NOMO-1 treated with DMSO at 0.1 percent for 48 hours (cell line): ENCODE measurements at regions not wholly inside any gene's neighbourhood (a gene's known extent, or its start where the extent isn't known, plus 50 kb on each side); places are given as distances from the start of the nearest gene placed in this dataset.
A peak's percentile ranks its signal among the peaks of the same experiment; 100 is the strongest.

Experiments
- DNase-seq: peaks from one replicate; lab custom pipeline; 2025; ENCODE audit not compliant: unreplicated experiment; lab: John Stamatoyannopoulos, UW

DNA sequence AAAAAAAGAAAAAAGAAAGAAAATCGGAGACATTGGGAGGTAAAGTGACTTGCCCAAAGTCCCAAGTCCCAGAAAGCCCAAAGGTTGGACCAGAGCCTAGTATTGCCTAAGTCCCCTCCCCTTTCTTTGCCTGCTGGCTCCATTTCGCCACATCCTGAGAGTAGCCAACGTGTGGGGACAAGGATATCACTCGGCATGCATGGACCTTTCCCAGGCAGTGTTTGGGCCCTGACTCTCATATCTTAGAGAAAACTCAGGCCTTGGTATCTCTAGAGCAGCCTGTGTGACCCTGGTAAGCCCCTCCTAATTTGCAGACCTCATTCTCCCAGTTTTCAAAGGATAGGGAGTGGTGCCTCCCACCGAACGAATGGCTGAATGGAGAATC, 294.2 kb upstream of the ZMIZ1 start:
- no peak for DNase-seq

DNA sequence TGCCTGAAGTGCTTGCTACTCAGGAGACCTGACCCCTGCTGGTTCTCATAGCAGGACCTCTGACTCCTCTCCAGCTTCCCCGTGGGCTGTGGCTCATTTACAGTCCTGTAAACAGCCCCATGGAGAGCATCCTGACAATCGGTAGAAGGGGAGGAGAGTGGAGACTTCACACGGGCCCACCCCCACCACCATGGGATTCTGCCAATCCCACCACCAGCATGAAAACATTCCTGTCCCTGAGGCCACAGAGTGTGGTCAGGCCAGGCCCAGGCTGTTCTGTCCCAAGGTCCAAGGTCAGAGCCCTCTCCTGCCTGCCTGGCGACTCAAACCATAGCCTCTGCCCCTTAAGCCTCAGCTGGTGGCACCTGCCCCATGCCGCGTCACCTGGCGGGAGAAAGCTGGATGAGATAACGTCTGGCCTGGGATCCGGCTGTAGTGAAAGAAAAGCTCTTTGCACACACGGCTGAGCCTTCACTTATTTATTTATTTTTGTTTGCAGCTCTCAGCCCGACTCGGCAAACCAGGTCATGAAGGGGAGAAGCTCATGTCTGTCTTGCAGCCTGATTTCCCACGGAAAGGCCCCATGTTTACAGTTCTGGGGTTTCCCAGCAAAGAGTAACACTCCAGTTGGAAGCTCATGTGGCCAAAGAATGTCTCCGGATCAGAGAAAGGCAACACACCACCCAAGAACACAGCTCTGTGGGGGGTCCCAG, 293.6 kb upstream of the ZMIZ1 start:
- DNase-seq: no peak

DNA sequence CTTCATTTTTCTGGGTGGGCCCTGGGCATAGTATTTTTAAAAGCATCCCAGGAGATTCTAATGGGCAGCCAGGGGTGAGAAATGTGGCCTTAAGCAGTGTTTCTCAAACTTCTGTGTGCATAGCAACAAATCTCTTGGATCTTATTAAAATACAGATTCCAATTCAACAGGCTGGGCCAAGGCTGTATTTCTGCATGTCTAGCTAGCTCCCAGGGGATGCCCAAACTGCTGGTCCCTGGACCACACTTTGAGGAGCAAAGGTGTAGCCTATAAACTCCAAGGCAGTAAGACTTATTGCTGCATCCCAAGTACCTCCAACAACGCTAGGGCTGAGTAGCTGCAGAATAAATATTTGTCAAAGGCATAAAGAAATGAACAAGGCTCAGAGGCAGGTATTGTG, 292.9 kb upstream of the ZMIZ1 start:
- DNase-seq: no peak

DNA sequence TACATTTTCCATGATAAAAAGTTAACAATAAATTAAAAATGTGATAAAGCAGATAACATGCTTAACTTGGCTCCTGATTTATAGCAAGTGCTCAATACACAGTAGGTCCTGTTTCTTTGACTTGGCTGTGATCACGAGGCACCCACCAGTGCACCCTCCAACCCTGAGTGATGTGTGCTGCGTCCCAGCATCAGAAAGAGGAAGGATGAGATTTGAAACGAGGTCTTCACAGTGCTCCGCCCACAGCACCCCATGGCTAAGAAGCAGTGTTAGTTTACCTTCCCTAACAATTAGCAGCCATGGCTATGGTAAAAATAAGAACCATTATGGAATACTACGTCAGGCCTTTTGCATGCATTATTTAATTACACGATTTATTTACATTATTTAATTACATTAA, 292.0 kb upstream of the ZMIZ1 start:
- peak; percentile 2 for DNase-seq

DNA sequence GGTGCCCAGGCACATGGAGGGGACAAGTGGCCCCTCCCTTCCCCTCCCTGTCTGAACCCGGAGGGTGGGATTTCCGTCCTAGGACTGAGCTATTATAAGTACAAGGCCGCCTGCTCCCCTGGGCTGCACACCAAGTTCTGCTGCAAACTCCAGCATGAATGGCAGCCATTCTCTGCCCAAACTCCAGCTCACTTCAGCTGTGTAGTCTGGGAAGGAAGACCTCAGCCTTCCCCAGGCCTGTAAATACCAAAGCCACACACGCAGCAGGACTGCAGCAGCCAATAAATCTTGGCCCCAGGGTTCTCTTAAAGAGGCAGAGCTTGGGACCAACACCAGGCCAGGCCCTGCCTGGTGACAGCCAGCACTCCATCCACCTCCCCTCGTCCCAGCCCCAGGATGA, 291.3 kb upstream of the ZMIZ1 start:
- no peak for DNase-seq

DNA sequence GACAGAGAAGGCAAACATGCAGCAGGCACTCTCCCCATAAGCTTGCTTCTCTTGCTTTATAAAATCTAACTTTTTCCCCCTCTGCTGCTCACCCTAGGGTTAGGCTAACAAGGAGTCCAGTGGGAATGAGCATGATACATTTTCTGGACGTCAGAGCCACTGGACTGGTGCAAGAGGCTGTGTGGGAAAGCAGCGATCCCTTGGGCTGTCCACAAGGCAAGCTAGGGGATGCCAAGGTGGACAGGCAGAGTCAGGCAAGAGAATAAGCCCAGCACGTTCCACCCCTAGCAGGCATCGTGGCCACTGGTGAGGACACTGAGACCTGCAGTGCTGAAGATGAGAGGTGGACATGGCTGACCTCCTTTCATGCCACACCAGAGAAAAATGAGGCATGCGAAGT, 290.9 kb upstream of the ZMIZ1 start:
- no peak for DNase-seq

DNA sequence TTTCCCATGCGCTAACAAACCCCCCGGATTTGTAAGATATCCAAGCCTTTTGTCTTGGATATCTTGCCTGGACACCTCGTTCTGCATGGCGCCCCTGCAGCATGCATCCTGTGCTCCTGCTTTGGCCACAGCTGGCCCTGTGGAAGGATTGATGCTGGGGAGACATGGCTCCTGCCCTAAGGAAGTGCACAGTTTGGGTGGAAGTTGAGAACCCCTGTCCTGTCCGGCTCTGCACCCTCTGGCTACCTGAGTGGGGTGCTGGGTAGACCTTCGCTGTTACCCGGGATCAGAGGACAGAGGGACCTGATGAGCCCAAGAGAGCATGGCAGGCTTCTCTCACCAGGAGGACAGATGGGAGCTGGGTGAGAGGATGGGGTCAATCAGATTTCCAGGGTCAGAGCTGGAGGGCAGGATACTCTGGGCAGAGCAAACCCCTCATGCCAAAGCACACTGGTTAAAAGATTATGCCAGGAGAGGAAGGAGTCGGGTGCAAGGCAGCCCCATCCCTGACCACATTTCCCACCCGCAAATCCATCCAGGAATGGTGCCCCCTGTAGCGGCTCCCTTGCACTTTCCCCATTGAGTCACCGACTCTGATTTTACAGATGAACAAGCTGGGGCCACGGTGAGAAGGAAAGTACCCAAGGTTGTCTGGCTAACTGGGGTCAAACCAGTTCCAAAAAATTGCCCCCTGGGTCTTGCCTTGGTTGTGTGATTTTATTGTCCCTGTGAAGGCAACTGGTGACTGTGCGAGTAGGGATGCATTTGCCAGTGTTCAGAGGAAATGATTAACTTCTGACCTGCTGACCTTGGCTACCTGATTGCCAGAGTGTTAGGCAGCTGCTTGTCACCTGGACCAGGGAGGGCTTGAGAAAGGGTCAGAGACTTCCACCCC, 290.1 kb upstream of the ZMIZ1 start:
- DNase-seq: no peak

DNA sequence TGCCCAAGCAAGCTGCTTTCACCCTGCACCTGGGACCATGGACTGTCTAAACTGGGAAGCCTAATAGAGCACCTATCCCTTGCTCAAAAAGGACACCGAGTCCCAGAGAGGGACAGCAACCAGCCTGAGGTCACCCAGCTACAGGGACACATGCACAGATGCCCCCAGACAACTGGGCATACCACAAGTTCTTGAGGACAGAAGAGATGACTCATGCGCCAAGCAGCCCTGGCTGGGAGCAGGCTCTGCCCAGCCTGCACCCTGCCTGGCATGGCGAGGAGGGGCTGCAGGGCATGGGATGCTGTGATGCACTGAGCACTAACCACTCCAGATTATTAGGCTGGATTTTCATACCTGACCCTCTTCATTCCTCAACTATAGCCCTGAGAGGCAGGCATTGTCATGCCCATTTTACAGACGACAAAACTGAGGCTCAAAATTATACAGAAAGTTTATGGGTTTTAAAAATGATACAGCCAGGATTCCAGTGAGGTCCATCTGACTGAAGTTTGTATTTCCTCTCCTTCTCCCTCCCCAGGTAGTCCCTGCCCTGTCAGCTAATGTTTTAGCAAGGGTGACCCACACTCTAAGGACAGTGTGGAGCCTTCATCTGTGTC, 289.3 kb upstream of the ZMIZ1 start:
- DNase-seq: no peak

DNA sequence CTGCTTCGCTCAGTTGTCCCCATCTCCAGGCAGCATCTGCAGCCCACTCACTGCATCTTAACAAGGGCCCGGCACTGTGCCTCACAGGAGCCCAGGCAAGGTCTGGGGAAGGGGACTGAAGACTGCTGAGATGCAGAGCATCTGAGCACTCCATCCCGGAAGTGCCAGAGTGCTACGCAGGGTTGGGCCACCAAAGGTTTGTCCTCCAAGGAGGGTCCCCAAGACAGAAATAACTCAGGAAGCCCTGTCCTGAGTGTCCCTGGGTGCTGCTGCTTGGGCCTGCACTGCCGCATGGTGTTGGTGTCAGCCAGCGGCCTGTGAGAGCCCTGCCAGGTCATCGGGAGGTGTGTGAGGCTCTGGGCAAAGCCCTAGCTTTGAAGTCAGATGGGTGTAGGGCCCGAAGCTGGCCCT, 288.2 kb upstream of the ZMIZ1 start:
- DNase-seq: no peak

DNA sequence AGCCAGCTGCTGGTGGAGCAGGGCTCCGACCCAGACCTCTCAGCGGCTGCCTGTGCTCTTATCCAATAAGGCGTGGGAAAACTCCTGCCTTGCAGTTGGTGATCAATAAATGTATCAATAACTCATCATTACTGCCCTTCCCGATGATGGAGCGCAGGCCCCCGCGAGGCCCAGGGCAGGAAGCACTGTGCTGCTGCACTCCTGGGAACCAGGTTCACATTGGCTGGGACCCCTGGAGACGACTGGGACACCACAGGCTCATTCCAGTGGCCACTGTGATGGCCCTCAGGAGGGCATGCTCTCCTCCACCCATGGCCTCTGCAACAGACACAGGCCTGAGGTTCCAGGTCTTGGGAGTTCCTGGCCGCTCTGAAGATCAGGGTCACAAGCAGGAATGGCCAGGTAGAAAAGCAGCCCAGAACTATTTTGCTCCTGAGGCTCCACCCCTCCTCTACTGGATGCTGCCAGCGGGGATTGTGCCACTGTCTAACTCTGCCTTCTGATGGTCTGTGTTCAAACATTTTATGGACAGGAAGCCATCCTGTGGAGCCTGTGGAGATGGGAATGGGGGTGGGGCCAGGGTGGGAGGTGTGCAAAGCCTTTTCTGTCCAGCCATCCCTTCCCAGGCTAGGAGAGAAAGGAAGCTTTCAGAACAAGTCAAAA, 287.4 kb upstream of the ZMIZ1 start:
- DNase-seq: no peak

DNA sequence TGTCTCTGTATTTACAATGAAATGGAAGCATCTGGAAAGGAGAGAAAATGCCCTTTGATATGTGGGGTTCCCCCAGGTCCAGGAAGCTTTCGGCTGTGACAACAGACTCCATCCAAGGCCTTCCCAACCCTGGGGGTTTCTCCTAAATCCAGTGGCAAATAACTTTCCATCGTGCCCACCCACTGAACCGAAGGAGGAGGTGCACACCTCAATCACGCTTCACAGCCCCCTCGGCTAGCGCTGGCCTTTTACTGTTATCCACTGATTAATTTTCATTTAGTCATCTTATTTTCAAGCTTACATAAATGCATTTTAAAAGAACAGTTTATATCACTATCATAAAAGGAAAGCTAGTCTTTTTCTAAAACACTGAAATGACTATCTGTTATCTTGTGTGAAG, 286.8 kb upstream of the ZMIZ1 start:
- DNase-seq: no peak

DNA sequence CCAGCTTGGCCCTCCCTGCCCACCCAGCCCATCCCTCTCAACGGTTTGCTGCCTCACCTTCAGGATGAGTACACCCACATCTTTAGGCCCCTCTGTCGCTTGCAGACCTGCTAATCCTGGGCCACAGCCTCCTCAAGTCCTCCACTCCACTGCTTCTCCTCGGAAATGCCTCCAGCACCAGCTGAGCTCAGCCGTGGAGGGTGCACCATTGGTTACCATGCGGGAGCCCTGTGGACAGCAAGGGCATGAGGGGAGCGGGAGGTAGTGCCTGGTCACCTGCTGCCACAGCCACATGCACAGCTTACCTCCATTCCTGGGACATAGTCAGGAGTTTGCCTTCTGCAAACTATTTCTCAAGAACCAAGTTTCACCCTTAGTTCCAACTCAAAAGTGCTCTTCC, 286.3 kb upstream of the ZMIZ1 start:
- no peak for DNase-seq

DNA sequence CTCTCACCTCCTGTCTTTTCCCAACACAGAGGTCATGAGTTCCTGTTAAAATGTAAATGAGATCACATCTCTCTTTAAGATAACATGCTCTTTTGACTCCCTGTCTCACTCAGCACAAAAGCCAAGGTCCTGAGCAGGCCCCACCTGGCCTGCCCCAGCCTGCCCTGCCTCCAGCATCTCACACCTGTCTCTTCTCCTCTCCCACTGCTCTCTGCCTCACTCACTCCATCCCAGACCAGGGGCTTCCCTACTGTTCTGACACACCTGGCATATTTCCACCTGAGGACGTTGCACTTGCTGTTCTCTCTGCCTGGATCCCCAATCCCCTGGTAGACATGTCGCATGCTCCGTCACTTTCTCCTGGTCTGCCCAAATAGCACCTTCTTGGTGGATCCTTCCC, 285.0 kb upstream of the ZMIZ1 start:
- no peak for DNase-seq

DNA sequence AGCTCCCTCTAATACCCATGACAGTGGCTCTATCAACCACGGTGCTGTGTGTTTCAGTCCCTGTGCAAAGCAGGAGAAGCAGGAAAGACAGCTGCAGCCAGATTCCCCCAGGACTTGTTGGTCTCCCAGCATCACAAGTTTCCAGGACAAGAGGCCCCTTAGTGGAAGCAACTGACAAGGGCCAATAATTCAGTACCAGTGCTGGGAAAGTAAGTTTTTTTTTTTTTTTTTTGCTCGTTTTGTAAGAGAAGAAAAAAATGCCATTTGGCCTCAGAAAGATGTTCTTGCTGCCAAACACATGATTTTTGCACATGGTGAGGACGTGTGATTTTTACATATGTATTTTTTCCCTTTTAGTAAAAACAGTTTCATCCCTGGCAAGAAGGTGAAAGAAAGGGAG, 284.2 kb upstream of the ZMIZ1 start:
- DNase-seq: no peak

DNA sequence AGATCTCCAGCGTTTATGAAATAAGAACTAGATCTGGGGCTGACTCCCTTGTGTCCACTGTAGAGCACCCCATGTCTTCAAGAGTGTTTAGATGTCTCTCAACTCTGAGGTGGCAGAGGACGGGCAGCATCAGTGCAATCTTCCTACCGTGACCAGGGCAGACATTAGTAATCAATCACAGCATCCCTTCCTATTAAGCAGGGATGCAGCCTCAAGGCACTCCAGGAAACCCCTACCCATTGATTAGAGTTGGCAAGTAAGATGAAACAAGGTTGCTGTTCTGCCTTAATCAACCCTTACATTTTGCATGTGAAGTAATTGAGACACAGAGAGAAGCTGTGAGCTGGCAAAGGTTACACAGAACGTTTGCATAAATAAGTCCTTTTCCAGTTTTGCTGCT, 283.7 kb upstream of the ZMIZ1 start:
- DNase-seq: no peak

DNA sequence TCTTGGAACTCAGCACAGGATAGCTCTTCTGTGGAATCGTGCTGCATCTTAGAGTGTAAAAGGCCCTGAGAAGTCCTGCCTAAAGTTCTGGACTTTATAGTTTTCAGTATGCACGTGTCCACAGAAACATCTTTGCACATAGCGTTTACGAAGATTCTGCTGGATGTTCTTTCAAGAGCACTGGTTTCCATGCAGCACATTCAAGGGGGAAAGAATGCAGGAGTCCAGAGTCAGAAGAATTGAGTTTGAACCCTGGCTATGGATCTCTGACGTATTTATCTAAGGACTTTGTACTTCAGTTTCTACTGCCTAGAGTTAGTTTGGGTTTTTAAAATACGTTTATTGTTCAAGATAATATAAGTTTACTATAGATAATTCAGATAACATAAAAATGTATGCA, 282.8 kb upstream of the ZMIZ1 start:
- no peak for DNase-seq

DNA sequence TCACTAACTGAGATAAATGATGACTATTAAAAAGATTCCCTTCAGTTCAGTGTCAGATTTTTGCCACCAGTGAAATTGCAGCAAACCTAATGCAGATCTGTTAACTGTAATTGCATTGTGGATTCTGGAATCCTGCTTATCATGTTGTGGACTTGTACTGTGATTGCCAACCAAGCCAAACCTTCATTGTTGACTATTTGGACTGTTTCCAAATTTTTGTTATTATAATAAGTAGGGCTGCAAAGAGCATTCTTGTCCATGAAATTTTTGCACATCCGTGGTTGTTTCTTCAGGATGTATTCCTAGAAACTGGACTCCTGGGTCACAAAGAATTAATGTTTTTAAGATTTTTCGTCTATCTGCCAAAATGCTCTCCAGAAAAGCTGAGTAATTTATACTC, 281.6 kb upstream of the ZMIZ1 start:
- DNase-seq: no peak

DNA sequence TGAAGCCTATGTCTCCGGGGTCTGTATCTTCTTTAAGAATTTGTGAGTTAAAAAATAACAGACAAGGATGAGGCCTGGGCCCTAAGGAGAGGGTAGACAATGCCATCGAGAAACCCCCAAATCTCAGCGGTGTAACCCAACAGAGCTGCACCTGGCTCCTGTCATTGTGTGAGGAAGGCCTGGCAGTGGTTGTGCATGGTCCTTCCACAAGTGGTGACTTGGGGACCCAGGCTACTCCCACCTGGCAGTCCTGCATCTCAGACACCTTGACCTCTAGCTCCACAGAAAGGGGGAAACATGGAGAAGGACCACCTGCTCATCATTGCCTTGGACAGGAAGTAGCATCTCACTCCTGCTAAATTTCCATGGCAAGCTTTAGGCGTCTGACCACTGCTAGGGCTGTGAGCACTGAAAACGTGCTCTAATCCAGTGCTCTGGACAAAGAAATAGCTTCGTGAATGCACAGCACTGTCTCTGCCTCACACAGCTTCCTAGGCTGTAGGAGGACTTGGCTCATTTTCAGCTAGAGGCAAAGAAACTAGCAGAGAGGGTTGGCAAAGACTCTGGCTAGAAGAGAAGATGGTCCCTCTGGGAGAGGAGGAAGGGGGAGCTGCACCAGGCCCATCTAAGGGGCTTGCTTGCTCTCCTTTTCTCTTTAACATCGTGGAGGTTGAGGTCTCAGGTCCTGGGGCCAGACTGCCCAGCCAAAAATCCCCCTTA, 273.9 kb upstream of the ZMIZ1 start:
- no peak for DNase-seq

DNA sequence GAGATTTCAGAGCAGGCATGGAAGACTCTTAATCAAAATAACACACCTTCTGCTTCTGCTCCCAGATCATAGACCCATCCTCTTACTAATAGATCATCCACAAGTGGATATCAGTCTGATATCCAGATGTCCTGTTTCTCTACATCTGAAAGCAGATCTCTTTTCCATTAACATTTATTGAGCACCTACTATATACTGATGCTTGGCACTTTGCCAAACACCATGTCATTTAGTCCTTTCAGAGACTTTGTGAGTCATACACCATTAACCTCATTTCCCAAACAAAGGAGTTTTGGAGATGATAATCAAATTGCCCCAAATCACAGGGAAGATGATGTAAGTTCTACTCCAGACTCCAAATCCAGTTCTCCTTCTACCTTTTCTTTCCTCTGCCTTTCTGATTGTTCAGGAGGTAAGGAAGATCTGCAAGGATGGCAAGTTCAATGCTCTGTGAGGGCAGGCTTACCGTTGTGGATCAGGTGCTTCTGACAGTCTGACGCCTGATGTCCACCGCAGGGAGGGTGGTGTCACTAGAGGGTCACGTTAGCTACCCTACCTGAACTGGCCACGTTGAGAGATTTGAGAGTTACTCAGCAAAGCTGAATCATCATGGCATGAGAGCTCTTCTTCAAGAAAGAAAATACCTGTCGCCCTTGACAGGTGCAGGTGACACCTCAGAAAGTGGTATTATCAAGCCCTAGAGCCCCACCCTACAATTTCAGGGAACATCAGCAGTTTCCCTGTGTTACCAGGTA, 269.6 kb upstream of the ZMIZ1 start:
- DNase-seq: no peak

DNA sequence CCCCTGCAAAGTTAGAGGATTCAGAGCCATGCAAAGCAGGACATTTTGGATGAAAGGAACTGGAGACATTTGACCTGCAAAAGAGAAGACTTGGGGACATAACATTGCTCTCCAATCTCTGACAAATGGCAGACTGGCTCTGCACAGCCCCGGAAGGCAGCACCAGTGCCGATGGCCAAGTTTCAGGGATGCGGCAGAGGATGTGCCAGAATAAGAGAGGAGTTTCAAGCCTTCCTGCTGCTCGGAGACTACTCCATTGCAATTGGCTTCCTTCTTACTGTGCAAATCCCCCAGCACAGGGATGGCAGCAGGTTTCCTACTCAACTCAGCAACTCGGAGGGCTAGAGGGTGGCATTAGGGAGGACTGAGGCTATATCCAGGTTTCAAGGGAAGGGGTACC, 268.8 kb upstream of the ZMIZ1 start:
- DNase-seq: no peak
